Endodermal cell (in vitro differentiated cells): ENCODE measurements at regions not wholly inside any gene's neighbourhood (a gene's known extent, or its start where the extent isn't known, plus 50 kb on each side); places are given as distances from the start of the nearest gene placed in this dataset.
"Not testable (repeated sequence)": the region's sequence is repeated elsewhere in the genome, so short reads cannot be mapped to it uniquely, and the experiment has no call there.

Experiments used
- DNase-seq: peaks from one replicate; pipeline ENCODE4 v3.0.0-alpha.2; 2017
- H3K27ac ChIP-seq: 2 replicates; pipeline ENCODE4 v1.5.1; 2013; ENCODE audit warnings: mild to moderate bottlenecking, low read depth, low read length, moderate library complexity
- H3K27me3 ChIP-seq: 2 replicates; pipeline ENCODE4 v1.6.1; 2013; ENCODE audit warnings: mild to moderate bottlenecking, low read length, moderate library complexity; ENCODE audit not compliant: insufficient read depth, control insufficient read depth, poor library complexity, severe bottlenecking
- H3K36me3 ChIP-seq: 2 replicates; pipeline ENCODE4 v1.7.0; 2013; ENCODE audit warnings: mild to moderate bottlenecking, low read length, moderate library complexity; ENCODE audit not compliant: control insufficient read depth, insufficient read depth
- H3K4me1 ChIP-seq: one replicate; pipeline ENCODE4 v1.7.0; 2013; ENCODE audit warnings: low read length; ENCODE audit not compliant: control insufficient read depth, insufficient read depth
- H3K4me3 ChIP-seq: 2 replicates; pipeline ENCODE4 v1.5.1; 2013; ENCODE audit warnings: mild to moderate bottlenecking, low read length, moderate library complexity
- H3K9ac ChIP-seq: 2 replicates; pipeline ENCODE4 v1.6.1; 2013; ENCODE audit warnings: mild to moderate bottlenecking, low read length, moderate library complexity; ENCODE audit not compliant: poor library complexity, severe bottlenecking; ENCODE audit errors: extremely low read depth
- H3K9me3 ChIP-seq: 2 replicates; pipeline ENCODE4 v1.6.1; 2013; ENCODE audit warnings: mild to moderate bottlenecking, low read length, moderate library complexity; ENCODE audit not compliant: control insufficient read depth
- H3K27ac Mint-ChIP-seq: 2 replicates; pipeline ENCODE4 v1.8.0; 2020; ENCODE audit warnings: mixed read lengths
- H3K27me3 Mint-ChIP-seq: 2 replicates; pipeline ENCODE4 v1.8.0; 2021; ENCODE audit warnings: mild to moderate bottlenecking, mixed read lengths; ENCODE audit not compliant: insufficient read depth
- H3K36me3 Mint-ChIP-seq: 2 replicates; pipeline ENCODE4 v1.8.0; 2020; ENCODE audit warnings: low read depth, mixed read lengths
- H3K4me1 Mint-ChIP-seq: 2 replicates; pipeline ENCODE4 v1.8.0; 2020; ENCODE audit warnings: mixed read lengths
- H3K4me3 Mint-ChIP-seq: 2 replicates; pipeline ENCODE4 v1.8.0; 2020; ENCODE audit warnings: mild to moderate bottlenecking, moderate library complexity, mixed read lengths
- H3K9me3 Mint-ChIP-seq: 2 replicates; pipeline ENCODE4 v1.8.0; 2020; ENCODE audit warnings: mild to moderate bottlenecking, mixed read lengths
- CTCF ChIP-seq: fragments of 200-600 bp; sonication (generic); conservative IDR thresholded peaks from 2 replicates; pipeline ENCODE4 v1.5.0; 2021; ENCODE audit warnings: antibody characterized with exemption, mild to moderate bottlenecking
- WGBS, 2 experiments: methylation state at CpG; one replicate each; pipeline versions ENCODE4 v1.1.5 to v1.1.7; 2013; ENCODE audit warnings: missing lambda C conversion rate in 2 of 2, mixed read lengths in 1 of 2; ENCODE audit not compliant: insufficient coverage in 1 of 2, insufficient read length in 1 of 2; 5-methylcytosine and 5-hydroxymethylcytosine counted together

DNA sequence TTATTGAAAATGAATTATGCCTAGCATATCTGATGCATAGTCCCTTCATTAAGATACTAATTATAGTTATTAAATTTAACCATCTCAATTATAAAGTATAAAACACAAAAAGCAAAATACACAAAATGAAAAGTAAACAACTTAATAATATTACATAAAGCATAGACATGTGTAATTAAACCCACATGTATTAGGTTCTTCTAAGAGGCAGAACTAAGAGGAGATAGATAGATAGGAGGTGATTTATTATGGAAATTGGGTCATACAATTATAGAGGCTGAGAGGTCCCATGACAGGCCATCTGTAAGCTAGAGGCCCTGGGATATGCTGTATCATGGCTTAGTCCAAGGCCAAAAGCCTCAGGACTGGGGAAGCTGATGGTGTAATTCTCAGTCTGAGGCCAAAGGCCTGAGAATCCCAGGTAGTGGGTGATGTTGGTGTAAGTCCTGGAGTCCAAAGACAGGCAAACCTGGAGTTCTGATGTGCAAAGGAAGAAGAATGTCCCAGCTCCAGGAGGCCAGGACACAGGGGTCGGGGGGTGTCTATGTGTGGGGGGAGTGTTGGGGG is 953.3 kb downstream of the TRHDE start:
- Mint-ChIP-seq H3K9me3 (no peaks in the 10 kb centered on the region), H3K4me3 (no peak overlapping the region), H3K27ac (no peak overlapping the region), H3K27me3 (no peaks in the 10 kb centered on the region), H3K36me3 (no peaks in the 10 kb centered on the region), H3K4me1 (peaks cover 8% of the 10 kb centered on the region)
- no peaks in the 10 kb centered on the region for H3K9me3 ChIP-seq
- H3K27me3 ChIP-seq = no peaks in the 10 kb centered on the region
- no peaks in the 10 kb centered on the region for H3K36me3 ChIP-seq
- H3K27ac ChIP-seq = no peak overlapping the region
- WGBS, 2 experiments = no CpG with 5 or more reads among the region's 1 CpG
- no peak overlapping the region for H3K4me3 ChIP-seq
- TF ChIP-seq CTCF = no peak
- H3K9ac ChIP-seq = no peak overlapping the region
- no peaks in the 10 kb centered on the region for H3K4me1 ChIP-seq
- DNase-seq = no peak

DNA sequence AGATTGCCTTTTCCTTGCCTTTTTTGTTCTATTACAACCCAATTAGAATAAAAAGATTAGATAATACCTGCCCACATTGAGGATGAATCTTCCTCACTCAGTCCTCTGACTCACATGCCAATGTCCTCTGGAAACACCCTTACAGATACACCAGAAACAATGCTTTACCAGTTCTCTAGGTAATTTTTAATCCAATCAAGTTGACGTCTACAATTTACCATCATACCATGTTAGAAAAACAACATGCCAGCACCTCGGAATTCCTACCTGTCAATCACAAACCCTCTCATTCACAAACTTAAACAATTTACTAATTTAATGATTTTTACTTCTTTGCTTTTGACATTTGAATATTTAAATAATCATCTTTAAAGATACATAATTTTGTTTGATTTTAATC is 953.8 kb downstream of the TRHDE start:
- Mint-ChIP-seq H3K9me3 (no peaks in the 10 kb centered on the region), H3K36me3 (no peaks in the 10 kb centered on the region), H3K4me1 (peaks cover 8% of the 10 kb centered on the region), H3K27me3 (no peaks in the 10 kb centered on the region), H3K4me3 (no peak overlapping the region), H3K27ac (no peak overlapping the region)
- Histone ChIP-seq H3K9me3 (no peaks in the 10 kb centered on the region), H3K4me1 (no peaks in the 10 kb centered on the region), H3K27ac (no peak overlapping the region), H3K9ac (no peak overlapping the region), H3K36me3 (no peaks in the 10 kb centered on the region), H3K4me3 (no peak overlapping the region), H3K27me3 (no peaks in the 10 kb centered on the region)
- WGBS, 2 experiments = 85% methylated on average over 2 of the region's 2 CpGs; no CpG with 5 or more reads in 1 of the 2 experiments
- no peak for TF ChIP-seq CTCF
- DNase-seq = no peak

DNA sequence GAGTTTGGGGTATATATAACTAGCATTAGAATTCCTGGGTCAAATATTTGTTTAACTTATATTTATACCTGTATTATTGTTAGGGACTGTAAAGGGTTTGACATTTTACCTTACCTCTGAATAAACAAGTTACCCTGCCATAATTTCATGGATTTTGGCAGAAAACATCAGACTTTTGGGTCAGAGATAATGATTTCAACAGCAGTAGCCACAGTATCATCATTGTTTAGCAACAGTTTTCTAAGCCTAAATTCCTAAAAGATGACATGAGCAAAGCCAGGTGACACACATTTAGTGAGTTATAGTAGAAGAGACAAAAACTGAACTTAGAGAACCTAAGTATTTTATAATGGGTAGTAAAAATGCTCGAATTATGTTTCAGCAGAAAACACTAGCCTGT is 954.4 kb downstream of the TRHDE start:
- Histone ChIP-seq H3K27me3 (no peaks in the 10 kb centered on the region), H3K36me3 (no peaks in the 10 kb centered on the region), H3K9ac (no peak overlapping the region), H3K9me3 (no peaks in the 10 kb centered on the region), H3K27ac (no peak overlapping the region), H3K4me3 (no peak overlapping the region), H3K4me1 (no peaks in the 10 kb centered on the region)
- no peak for TF ChIP-seq CTCF
- no peak for DNase-seq
- Mint-ChIP-seq H3K27ac (no peak overlapping the region), H3K27me3 (no peaks in the 10 kb centered on the region), H3K4me1 (peaks cover 8% of the 10 kb centered on the region), H3K9me3 (no peaks in the 10 kb centered on the region), H3K4me3 (no peak overlapping the region), H3K36me3 (no peaks in the 10 kb centered on the region)
- no CpG with 5 or more reads among the region's 1 CpG for WGBS, 2 experiments

DNA sequence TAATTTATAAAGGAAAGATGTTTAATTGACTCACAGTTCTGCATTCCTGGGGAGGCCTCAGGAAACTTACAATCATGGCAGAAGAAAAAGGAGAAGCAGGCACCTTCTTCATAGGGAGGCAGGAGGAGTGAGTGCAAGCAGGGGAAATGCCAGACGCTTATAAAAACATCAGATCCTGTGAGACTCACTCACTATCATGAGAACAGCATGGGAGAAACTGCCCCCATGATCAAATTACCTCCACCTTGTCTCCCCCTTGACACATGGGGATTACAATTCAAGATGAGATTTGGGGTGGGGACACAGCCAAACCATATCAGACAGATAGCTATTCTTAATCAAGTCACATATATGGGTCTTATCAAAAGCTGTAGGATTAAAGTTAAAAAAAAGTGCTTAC is 956.7 kb downstream of the TRHDE start:
- not testable (repeated sequence) for H3K9me3 Mint-ChIP-seq, H3K4me1 Mint-ChIP-seq, H3K9ac ChIP-seq, H3K4me3 Mint-ChIP-seq, H3K4me1 ChIP-seq, H3K4me3 ChIP-seq, H3K36me3 Mint-ChIP-seq, H3K27me3 ChIP-seq, H3K27ac ChIP-seq, H3K9me3 ChIP-seq, H3K36me3 ChIP-seq, H3K27me3 Mint-ChIP-seq, DNase-seq
- 83% methylated on average over 1 of the region's 1 CpG; no CpG with 5 or more reads in 1 of the 2 experiments for WGBS, 2 experiments
- peak overlapping the region; percentile 55 for H3K27ac Mint-ChIP-seq
